Esophagus muscularis mucosa (tissue), 4 donors: ENCODE measurements at regions not wholly inside any gene's neighbourhood (a gene's known extent, or its start where the extent isn't known, plus 50 kb on each side); places are given as distances from the start of the nearest gene placed in this dataset.

Experiments
- DNase-seq: peaks from one replicate; pipeline ENCODE4 v3.0.0-alpha.2; 2017; ENCODE audit errors: extremely low spot score
- H3K27ac ChIP-seq, 4 donors: fragments of 200-600 bp; sonication (generic); replicated peaks in 1 of 4; 1 replicate in 3 of 4; 2 replicates in 1 of 4; pipeline ENCODE4 v1.5.1; 2016 to 2019; ENCODE audit warnings: mild to moderate bottlenecking in 1 of 4
- H3K27me3 ChIP-seq, 4 donors: fragments of 200-600 bp; sonication (generic); one replicate each; pipeline versions ENCODE4 v1.5.1 to v1.6.0; 2016 to 2019
- H3K36me3 ChIP-seq, 4 donors: fragments of 200-600 bp; sonication (generic); one replicate each; pipeline ENCODE4 v1.5.1; 2016 to 2019
- H3K4me1 ChIP-seq, 4 donors: fragments of 200-600 bp; sonication (generic); one replicate each; pipeline ENCODE4 v1.5.1; 2016 to 2019
- H3K4me3 ChIP-seq, 4 donors: fragments of 200-600 bp; sonication (generic); 1 replicate in 2 of 4; 2 replicates in 2 of 4; pipeline ENCODE4 v1.5.1; 2016 to 2019; ENCODE audit warnings: mild to moderate bottlenecking in 4 of 4, moderate library complexity in 1 of 4
- H3K9me3 ChIP-seq, 4 donors: fragments of 200-600 bp; sonication (generic); 1 replicate in 3 of 4; 2 replicates in 1 of 4; pipeline ENCODE4 v1.5.1; 2016 to 2019
- EP300 ChIP-seq: sonication (generic); formaldehyde crosslinking; IDR thresholded peaks from one replicate; pipeline ENCODE4 v1.6.1; 2017; ENCODE audit warnings: antibody characterized with exemption
- POLR2A ChIP-seq: fragments of 450-650 bp; IDR thresholded peaks from one replicate; pipeline ENCODE4 v1.6.1; 2017; ENCODE audit warnings: antibody characterized with exemption, moderate library complexity, mild to moderate bottlenecking, low read depth
- POLR2AphosphoS5 ChIP-seq, 2 donors: sonication (generic); formaldehyde crosslinking; IDR thresholded peaks; one replicate each; pipeline ENCODE4 v1.6.1; 2017; ENCODE audit warnings: antibody characterized with exemption in 2 of 2
- WGBS: methylation state at CpG from one replicate; pipeline ENCODE4 v1.1.5; 2018; 5-methylcytosine and 5-hydroxymethylcytosine counted together
- intact Hi-C: fragments of 100-400 bp; cut with DNase I; formaldehyde crosslinking; loops from one replicate; pipeline ENCODE4 v1.15.1; 2023
- TF ChIP-seq, protein P1 (sequence below), 3 experiments: fragments of 200-600 bp in 2 of 3; fragments of 450-650 bp in 1 of 3; sonication (generic) in 2 of 3; IDR thresholded peaks; one replicate each; pipeline ENCODE4 v1.5.1; 2017 to 2019; ENCODE audit warnings: antibody characterized with exemption in 3 of 3, mild to moderate bottlenecking in 2 of 3, moderate library complexity in 1 of 3

DNA sequence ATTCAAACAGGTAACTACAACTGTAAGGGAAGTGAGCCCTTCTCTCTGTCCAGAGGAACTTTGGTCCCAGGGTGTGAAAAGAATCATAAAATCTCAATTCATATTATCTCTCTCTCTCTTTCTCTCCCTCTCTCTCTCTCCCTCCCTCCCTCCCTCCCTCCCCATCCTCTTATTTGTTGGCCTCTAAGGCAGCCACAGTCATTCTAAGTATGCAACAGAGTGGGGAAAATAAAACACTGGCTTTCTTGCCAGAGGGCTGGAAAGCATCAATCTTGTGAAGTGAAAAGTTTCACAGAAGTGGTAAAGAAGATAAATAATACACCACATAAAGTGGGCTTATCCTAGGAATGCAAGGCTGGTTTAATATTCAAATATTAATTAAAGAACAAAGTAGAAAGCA lies 95.6 kb upstream of the KCNH7 start:
- Histone ChIP-seq H3K4me1 (no peaks in the 10 kb centered on the region), H3K9me3 (peaks cover 0 to 8% (median 1%) of the 10 kb centered on the region in 4 donors), H3K4me3 (no peak overlapping the region), H3K27me3 (no peaks in the 10 kb centered on the region), H3K27ac (no peak overlapping the region), H3K36me3 (no peaks in the 10 kb centered on the region)
- no peak for DNase-seq
- intact Hi-C loops = no loop called here
- TF ChIP-seq, protein P1, sequence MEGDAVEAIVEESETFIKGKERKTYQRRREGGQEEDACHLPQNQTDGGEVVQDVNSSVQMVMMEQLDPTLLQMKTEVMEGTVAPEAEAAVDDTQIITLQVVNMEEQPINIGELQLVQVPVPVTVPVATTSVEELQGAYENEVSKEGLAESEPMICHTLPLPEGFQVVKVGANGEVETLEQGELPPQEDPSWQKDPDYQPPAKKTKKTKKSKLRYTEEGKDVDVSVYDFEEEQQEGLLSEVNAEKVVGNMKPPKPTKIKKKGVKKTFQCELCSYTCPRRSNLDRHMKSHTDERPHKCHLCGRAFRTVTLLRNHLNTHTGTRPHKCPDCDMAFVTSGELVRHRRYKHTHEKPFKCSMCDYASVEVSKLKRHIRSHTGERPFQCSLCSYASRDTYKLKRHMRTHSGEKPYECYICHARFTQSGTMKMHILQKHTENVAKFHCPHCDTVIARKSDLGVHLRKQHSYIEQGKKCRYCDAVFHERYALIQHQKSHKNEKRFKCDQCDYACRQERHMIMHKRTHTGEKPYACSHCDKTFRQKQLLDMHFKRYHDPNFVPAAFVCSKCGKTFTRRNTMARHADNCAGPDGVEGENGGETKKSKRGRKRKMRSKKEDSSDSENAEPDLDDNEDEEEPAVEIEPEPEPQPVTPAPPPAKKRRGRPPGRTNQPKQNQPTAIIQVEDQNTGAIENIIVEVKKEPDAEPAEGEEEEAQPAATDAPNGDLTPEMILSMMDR (IDR thresholded peaks at IDR 0.05) = no peak
- no peak for TF ChIP-seq POLR2A
- no peak for TF ChIP-seq EP300
- no peak for TF ChIP-seq POLR2AphosphoS5 (IDR thresholded peaks at IDR 0.05)

DNA sequence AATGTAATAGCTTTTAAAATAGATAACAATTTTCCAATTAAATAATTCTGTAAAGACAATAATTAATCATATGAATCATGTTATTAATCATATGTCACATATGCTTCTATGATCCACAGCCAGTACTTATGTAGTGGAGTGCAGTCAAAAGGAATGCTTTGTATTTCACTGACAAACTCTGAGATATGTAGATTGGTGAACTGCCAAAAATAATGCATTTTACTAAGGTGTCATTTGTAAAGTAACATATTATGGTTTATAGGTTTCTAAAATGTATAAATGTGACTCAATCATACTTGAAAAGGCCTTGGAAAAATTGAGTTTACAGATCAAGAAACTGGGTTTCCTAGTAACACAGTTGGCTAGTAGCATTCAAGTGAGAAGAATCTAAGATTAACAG lies 93.8 kb upstream of the KCNH7 start:
- Histone ChIP-seq H3K4me1 (no peaks in the 10 kb centered on the region), H3K9me3 (peaks cover 0 to 8% (median 1%) of the 10 kb centered on the region in 4 donors), H3K27ac (no peak overlapping the region), H3K27me3 (no peaks in the 10 kb centered on the region), H3K4me3 (no peak overlapping the region), H3K36me3 (no peaks in the 10 kb centered on the region)
- no peak for DNase-seq
- TF ChIP-seq EP300 = no peak
- TF ChIP-seq POLR2AphosphoS5 (IDR thresholded peaks at IDR 0.05) = no peak
- TF ChIP-seq, protein P1 (IDR thresholded peaks at IDR 0.05) = no peak
- TF ChIP-seq POLR2A = no peak
- intact Hi-C loops = no loop called here

DNA sequence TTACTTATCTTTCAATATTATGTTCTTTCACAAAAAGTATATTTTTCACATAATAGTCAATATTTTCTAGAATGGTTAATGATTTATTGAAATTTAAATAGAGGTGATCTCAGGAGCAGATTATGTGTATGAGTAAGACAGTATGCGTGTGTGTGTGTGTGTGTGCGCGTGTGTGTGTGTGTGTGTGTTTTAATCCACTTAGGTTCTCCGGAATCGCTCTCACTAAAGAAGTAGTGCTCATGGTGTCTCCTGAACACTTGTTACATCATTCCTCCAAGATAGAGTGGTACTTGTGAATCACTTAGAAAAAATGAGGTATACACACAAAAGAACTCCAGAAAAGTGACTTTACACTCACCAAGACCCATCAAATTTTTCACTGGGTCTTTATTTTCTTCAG lies 91.0 kb upstream of the KCNH7 start:
- Histone ChIP-seq H3K36me3 (no peaks in the 10 kb centered on the region), H3K9me3 (peaks cover 0 to 6% (median 0%) of the 10 kb centered on the region in 4 donors), H3K27ac (no peak overlapping the region), H3K27me3 (no peaks in the 10 kb centered on the region), H3K4me3 (no peak overlapping the region), H3K4me1 (no peaks in the 10 kb centered on the region)
- WGBS = 83% methylated on average over 5 of the region's 5 CpGs
- no peak for DNase-seq
- TF ChIP-seq, protein P1 (IDR thresholded peaks at IDR 0.05) = no peak
- no peak for TF ChIP-seq POLR2AphosphoS5 (IDR thresholded peaks at IDR 0.05)
- no peak for TF ChIP-seq POLR2A
- TF ChIP-seq EP300 = no peak
- intact Hi-C loops = no loop called here

DNA sequence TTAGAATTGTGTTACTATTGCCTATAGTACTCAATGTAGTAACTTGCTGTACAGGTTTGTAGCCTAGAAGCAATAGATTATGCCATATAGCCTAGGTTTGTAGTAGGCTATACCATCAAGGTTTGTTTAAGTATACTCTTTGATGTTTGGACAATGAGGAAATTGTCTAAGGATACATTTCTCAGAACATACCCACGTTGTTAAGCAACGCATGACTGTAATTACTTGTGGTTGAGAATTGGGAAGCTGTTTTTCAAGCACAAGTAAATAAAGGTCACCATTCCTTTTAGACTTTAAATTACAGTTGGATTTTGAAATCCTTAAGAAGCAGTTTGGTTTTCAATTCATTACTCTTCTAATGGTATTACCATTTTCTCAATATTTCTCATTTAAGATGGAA lies 89.8 kb upstream of the KCNH7 start:
- TF ChIP-seq POLR2AphosphoS5 (IDR thresholded peaks at IDR 0.05) = no peak
- TF ChIP-seq, protein P1 (IDR thresholded peaks at IDR 0.05) = no peak
- TF ChIP-seq EP300 = no peak
- TF ChIP-seq POLR2A = no peak
- no peak for DNase-seq
- Histone ChIP-seq H3K27me3 (no peaks in the 10 kb centered on the region), H3K4me1 (no peaks in the 10 kb centered on the region), H3K27ac (no peak overlapping the region), H3K9me3 (no peaks in the 10 kb centered on the region), H3K4me3 (no peak overlapping the region), H3K36me3 (no peaks in the 10 kb centered on the region)
- 44% methylated on average over 2 of the region's 2 CpGs for WGBS
- intact Hi-C loops = no loop called here

DNA sequence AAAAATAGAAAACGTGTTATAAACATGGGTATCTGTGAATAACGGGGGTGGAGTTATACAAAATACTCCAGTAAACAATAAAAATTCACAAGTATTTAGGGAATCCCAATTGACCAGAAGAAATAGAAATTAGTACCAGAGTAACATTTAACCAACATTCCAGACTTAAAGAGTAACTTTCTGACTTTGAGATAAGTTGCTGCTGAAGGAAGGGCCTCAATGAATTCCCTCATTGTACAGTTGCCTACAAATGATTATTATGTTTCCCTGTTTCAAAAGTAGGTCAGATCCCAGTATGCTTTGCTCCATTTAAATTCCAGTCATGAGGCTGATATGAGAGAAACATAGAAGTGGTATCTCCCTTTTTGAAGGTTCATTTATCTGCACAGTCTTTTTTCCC lies 88.3 kb upstream of the KCNH7 start:
- TF ChIP-seq EP300 (no peak), POLR2A (no peak), POLR2AphosphoS5 (IDR thresholded peaks at IDR 0.05) (no peak)
- TF ChIP-seq, protein P1 (IDR thresholded peaks at IDR 0.05) = no peak
- 79% methylated on average over 2 of the region's 2 CpGs for WGBS
- intact Hi-C loops = no loop called here
- H3K4me3 ChIP-seq = no peak overlapping the region
- no peaks in the 10 kb centered on the region for H3K27me3 ChIP-seq
- no peaks in the 10 kb centered on the region for H3K4me1 ChIP-seq
- H3K36me3 ChIP-seq = no peaks in the 10 kb centered on the region
- no peaks in the 10 kb centered on the region for H3K9me3 ChIP-seq
- DNase-seq = no peak
- H3K27ac ChIP-seq = no peak overlapping the region
